OCI-LY3 (cell line): ENCODE measurements at regions not wholly inside any gene's neighbourhood (a gene's known extent, or its start where the extent isn't known, plus 50 kb on each side); places are given as distances from the start of the nearest gene placed in this dataset.

ENCODE experiments used
- EZH2phosphoT487 ChIP-seq: fragments of 200-600 bp; shearing (Covaris generic); IDR thresholded peaks from 2 replicates; pipeline ENCODE4 v1.6.1; 2018; ENCODE audit warnings: antibody characterized with exemption, mixed run types, low read depth
- TF ChIP-seq, protein P1 (sequence below): fragments of 200-600, 300-600 bp; sonication (generic); IDR thresholded peaks from 2 replicates; pipeline ENCODE4 v1.5.1; 2014; ENCODE audit warnings: antibody characterized with exemption, low read length, low read depth

GRCh38 chr2:53475766-53476165 lies 291.8 kb upstream of the CHAC2 start:
- TF ChIP-seq, protein P1, sequence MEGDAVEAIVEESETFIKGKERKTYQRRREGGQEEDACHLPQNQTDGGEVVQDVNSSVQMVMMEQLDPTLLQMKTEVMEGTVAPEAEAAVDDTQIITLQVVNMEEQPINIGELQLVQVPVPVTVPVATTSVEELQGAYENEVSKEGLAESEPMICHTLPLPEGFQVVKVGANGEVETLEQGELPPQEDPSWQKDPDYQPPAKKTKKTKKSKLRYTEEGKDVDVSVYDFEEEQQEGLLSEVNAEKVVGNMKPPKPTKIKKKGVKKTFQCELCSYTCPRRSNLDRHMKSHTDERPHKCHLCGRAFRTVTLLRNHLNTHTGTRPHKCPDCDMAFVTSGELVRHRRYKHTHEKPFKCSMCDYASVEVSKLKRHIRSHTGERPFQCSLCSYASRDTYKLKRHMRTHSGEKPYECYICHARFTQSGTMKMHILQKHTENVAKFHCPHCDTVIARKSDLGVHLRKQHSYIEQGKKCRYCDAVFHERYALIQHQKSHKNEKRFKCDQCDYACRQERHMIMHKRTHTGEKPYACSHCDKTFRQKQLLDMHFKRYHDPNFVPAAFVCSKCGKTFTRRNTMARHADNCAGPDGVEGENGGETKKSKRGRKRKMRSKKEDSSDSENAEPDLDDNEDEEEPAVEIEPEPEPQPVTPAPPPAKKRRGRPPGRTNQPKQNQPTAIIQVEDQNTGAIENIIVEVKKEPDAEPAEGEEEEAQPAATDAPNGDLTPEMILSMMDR, result no peak
- no peak for TF ChIP-seq EZH2phosphoT487
